Heart left ventricle (tissue), 16 donors: ENCODE measurements at regions not wholly inside any gene's neighbourhood (a gene's known extent, or its start where the extent isn't known, plus 50 kb on each side); places are given as distances from the start of the nearest gene placed in this dataset.

Source experiments
- ATAC-seq, 4 donors: fragments of 200-7000 bp; cut with Tn5 transposase; one replicate each; pipeline ENCODE4 v1.9.1; 2020 to 2022; ENCODE audit warnings: moderate library complexity in 4 of 4, mild to moderate bottlenecking in 3 of 4, moderate number of reproducible peaks in 1 of 4
- DNase-seq, 5 donors: peaks; one replicate each; pipeline ENCODE4 v3.0.0-alpha.2; 2020
- H3K27ac ChIP-seq, 12 donors: fragments of 200-600 bp; sonication (generic) in 4 of 12; one replicate each; pipeline versions ENCODE4 v1.5.0 to v1.8.0; 2016 to 2022; ENCODE audit warnings: mild to moderate bottlenecking in 2 of 12
- H3K27me3 ChIP-seq, 9 donors: fragments of 200-600 bp; sonication (generic) in 2 of 9; one replicate each; pipeline versions ENCODE4 v1.5.1 to v1.8.0; 2016 to 2022; ENCODE audit warnings: mild to moderate bottlenecking in 3 of 9
- H3K36me3 ChIP-seq, 9 donors: fragments of 200-600 bp; sonication (generic) in 2 of 9; one replicate each; pipeline versions ENCODE4 v1.5.0 to v1.8.0; 2018 to 2022; ENCODE audit warnings: mild to moderate bottlenecking in 2 of 9
- H3K4me1 ChIP-seq, 12 donors: fragments of 200-600 bp; sonication (generic) in 4 of 12; one replicate each; pipeline versions ENCODE4 v1.5.0 to v1.8.0; 2016 to 2022; ENCODE audit warnings: mild to moderate bottlenecking in 3 of 12
- H3K4me3 ChIP-seq, 12 donors: fragments of 200-600 bp; sonication (generic) in 4 of 12; one replicate each; pipeline versions ENCODE4 v1.5.0 to v1.8.0; 2017 to 2022; ENCODE audit warnings: mild to moderate bottlenecking in 9 of 12, moderate library complexity in 4 of 12
- H3K9me3 ChIP-seq, 12 donors: fragments of 200-600 bp; sonication (generic) in 4 of 12; one replicate each; pipeline versions ENCODE4 v1.5.0 to v1.8.0; 2016 to 2022; ENCODE audit warnings: mild to moderate bottlenecking in 1 of 12
- POLR2A ChIP-seq, 2 donors: fragments of 450-650 bp; IDR thresholded peaks; one replicate each; pipeline ENCODE4 v1.6.1; 2017; ENCODE audit warnings: antibody characterized with exemption in 2 of 2, mild to moderate bottlenecking in 2 of 2, moderate library complexity in 2 of 2
- WGBS, 4 donors: extraction: QIAGEN DNeasy Blood & Tissue Kit in 2 of 4; methylation state at CpG; one replicate each; pipeline versions ENCODE4 v1.1.5 to v1.1.7; 2013 to 2018; 5-methylcytosine and 5-hydroxymethylcytosine counted together
- intact Hi-C, 10 donors: fragments of 100-400 bp; cut with DNase I; formaldehyde crosslinking; loops; one replicate each; pipeline versions ENCODE4 v1.11.1 to v1.14.2; 2022
- TF ChIP-seq, protein P1 (sequence below), 12 donors: fragments of 200-600 bp; sonication (generic) in 4 of 12; IDR thresholded peaks; one replicate each; pipeline versions ENCODE4 v1.5.0 to v1.8.0; 2018 to 2022; ENCODE audit warnings: antibody characterized with exemption in 12 of 12, mild to moderate bottlenecking in 5 of 12
- donor health status: ischemic (EF 13 %, LVEDD 7.1; RV severe dilation, severe dysfunction).
- donor health status: healthy with polysubstance abuse.
- donor health status: DM: no; HTN: yes; CAD: no.
- donor health status: DM: no; HTN: no; CAD: no.
- donor health status: ischemic (EF 25% LVEDD 6.9; RV normal size, moderate dysfunction).
- donor health status: ischemic (EF 25% LVEDD 5.7; RV mildly dilated, moderate dysfunction).
- donor health status: healthy.
- donor health status: DM: yes; HTN: yes; CAD: no.
- donor health status: ischemic (EF 35%, LVEDD 5.7; RV mildly dilated, moderate dysfunction).
- donor health status: nonischemic (EF 11% LVEDD 7.7; RV severe dilation, severe dysfunction).
- donor health status: DM: yes; HTN: yes; CAD: no.
- donor health status: PGD.
- donor health status: ischemic (EF 29% LVEDD 5.4; RV normal size, mild dysfunction).
- donor health status: nonischemic (EF 23%, LVEDD 6.1; RV moderate dilation, normal function).

DNA sequence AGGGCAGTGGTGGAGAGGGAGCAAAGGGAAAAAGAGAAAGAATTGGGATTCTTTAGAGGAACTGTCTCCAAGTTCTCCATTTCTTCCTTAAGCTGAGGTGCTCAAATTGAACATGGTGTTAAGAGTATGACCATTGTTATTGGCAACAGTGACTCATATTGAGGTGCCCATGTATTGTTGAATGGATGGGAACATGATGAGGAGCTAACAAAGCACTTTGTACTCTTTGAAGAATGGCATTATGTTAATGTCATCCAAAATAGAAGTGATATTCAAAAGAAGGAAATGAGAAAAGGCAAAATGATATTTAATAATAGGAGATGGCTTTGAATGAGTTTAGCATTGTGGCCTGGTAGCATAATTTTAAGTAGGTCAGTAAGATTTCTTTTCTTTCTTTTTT, 261.1 kb downstream of the QKI start:
- ATAC-seq, result no peak
- Histone ChIP-seq H3K36me3 (no peaks in the 10 kb centered on the region), H3K9me3 (no peaks in the 10 kb centered on the region), H3K27ac (no peak overlapping the region), H3K4me1 (peaks cover 0 to 8% (median 0%) of the 10 kb centered on the region in 12 donors), H3K27me3 (no peaks in the 10 kb centered on the region), H3K4me3 (no peak overlapping the region)
- no peak for TF ChIP-seq POLR2A (IDR thresholded peaks at IDR 0.05)
- TF ChIP-seq, protein P1, sequence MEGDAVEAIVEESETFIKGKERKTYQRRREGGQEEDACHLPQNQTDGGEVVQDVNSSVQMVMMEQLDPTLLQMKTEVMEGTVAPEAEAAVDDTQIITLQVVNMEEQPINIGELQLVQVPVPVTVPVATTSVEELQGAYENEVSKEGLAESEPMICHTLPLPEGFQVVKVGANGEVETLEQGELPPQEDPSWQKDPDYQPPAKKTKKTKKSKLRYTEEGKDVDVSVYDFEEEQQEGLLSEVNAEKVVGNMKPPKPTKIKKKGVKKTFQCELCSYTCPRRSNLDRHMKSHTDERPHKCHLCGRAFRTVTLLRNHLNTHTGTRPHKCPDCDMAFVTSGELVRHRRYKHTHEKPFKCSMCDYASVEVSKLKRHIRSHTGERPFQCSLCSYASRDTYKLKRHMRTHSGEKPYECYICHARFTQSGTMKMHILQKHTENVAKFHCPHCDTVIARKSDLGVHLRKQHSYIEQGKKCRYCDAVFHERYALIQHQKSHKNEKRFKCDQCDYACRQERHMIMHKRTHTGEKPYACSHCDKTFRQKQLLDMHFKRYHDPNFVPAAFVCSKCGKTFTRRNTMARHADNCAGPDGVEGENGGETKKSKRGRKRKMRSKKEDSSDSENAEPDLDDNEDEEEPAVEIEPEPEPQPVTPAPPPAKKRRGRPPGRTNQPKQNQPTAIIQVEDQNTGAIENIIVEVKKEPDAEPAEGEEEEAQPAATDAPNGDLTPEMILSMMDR (IDR thresholded peaks at IDR 0.05), result no peak
- intact Hi-C loops, result no loop called here
- no peak for DNase-seq

DNA sequence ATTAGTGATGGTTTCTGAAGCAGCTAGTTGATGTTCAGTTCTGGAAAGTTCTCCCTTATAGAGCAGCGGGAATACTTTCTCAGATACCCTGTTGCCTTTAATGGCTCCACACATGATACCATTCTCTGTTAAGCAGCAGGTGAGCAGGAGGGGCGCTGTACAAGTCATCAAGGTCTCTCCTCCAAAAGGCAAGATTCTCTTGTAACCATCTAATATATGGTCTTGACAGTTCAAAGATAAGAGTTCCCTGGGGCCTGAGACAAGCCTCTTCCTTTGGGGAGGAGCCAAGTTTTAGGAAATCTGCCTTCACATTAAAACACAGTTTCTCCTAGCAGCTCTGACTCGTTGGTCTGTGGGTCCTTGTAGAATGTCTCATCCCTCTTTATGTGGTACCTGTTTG, 258.2 kb downstream of the QKI start:
- ATAC-seq, result no peak
- Histone ChIP-seq H3K36me3 (no peaks in the 10 kb centered on the region), H3K4me1 (peaks cover 0 to 9% (median 4%) of the 10 kb centered on the region in 12 donors), H3K4me3 (no peak overlapping the region), H3K9me3 (no peaks in the 10 kb centered on the region), H3K27me3 (no peaks in the 10 kb centered on the region), H3K27ac (no peak overlapping the region)
- intact Hi-C loops, result no loop called here
- WGBS, 4 donors, result 72 to 78% (median 74%) methylated on average over 3 of the region's 3 CpGs
- no peak for TF ChIP-seq POLR2A (IDR thresholded peaks at IDR 0.05)
- TF ChIP-seq, protein P1 (IDR thresholded peaks at IDR 0.05), result no peak
- no peak for DNase-seq

DNA sequence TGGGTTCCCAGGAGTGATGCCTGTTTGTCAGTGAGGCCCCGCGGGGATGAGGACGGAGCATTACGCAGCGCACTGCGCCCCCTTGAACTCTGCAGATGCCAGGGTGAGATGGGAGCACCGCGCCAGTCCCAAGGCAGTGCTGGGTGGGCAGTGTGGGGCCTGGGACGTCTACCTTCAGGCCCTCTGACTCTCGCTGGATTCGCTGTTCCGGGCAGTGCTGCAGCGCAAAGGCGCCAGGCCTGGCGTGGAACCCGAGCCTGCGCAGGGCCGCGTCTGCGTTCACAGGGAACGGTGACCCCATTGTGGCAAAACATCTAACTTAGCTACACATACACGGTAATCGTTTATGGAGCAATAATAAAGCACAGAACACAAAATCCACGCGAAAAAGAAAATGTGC, 257.3 kb downstream of the QKI start:
- Histone ChIP-seq H3K9me3 (no peaks in the 10 kb centered on the region), H3K4me1 (peaks cover 0 to 18% (median 6%) of the 10 kb centered on the region in 12 donors), H3K36me3 (no peaks in the 10 kb centered on the region), H3K27me3 (no peaks in the 10 kb centered on the region), H3K27ac (no peak overlapping the region), H3K4me3 (no peak overlapping the region)
- WGBS, 4 donors, result 96 to 97% (median 96%) methylated on average over 14 to 25 of the region's 25 CpGs
- intact Hi-C loops, result no loop called here
- no peak for ATAC-seq
- DNase-seq, result no peak
- TF ChIP-seq, protein P1 (IDR thresholded peaks at IDR 0.05), result no peak
- TF ChIP-seq POLR2A (IDR thresholded peaks at IDR 0.05), result no peak

DNA sequence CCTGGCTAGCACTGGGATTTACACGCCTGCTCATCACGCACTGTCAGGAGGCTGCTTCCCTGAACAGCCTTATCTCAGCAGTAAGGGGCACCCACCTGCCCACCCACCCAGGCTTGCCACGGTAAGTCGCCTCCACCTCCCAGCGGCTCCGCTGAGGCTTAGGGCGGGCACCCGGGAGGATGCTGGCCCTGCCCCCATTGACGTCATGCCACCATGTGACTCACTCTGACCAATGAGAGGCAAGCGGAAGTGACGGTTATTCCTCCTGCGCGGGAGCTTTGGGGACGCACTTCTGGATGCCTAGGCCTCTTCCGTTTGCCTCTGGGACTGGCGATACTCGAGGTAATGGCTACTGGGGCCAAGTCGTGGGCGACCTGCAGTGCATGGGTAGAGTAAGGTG, 256.8 kb downstream of the QKI start:
- H3K4me1 ChIP-seq, result peaks cover 0 to 21% (median 6%) of the 10 kb centered on the region in 12 donors
- TF ChIP-seq POLR2A (IDR thresholded peaks at IDR 0.05), result no peak
- TF ChIP-seq, protein P1 (IDR thresholded peaks at IDR 0.05), result no peak
- H3K9me3 ChIP-seq, result no peaks in the 10 kb centered on the region
- ATAC-seq, result no peak
- H3K27me3 ChIP-seq, result no peaks in the 10 kb centered on the region
- no peaks in the 10 kb centered on the region for H3K36me3 ChIP-seq
- no peak overlapping the region for H3K4me3 ChIP-seq
- intact Hi-C loops, result no loop called here
- no peak for DNase-seq
- no peak overlapping the region for H3K27ac ChIP-seq
- WGBS, 4 donors, result 94 to 97% (median 96%) methylated on average over 11 to 19 of the region's 19 CpGs
